ENCODE measurements at regions not wholly inside any gene's neighbourhood (a gene's known extent, or its start where the extent isn't known, plus 50 kb on each side); places are given as distances from the start of the nearest gene placed in this dataset.

GRCh38 chr6:168154263-168154917, 75.4 kb upstream of the FRMD1 start:
- TF ChIP-seq CTCF (IDR thresholded peaks at IDR 0.05; ENCODE audit: low read depth, low read length) = no peak
- no peak for TF ChIP-seq EZH2phosphoT487 (IDR thresholded peaks at IDR 0.05; ENCODE audit: low read depth)
